GM12891 (cell line): ENCODE measurements at regions not wholly inside any gene's neighbourhood (a gene's known extent, or its start where the extent isn't known, plus 50 kb on each side); places are given as distances from the start of the nearest gene placed in this dataset.

Experiments used
- DNase-seq: peaks from one replicate; pipeline ENCODE4 v3.0.0; 2011; ENCODE audit warnings: low spot score; ENCODE audit not compliant: insufficient read length
- FAIRE-seq: peaks from 2 replicates; lab custom pipeline; 2011; peaks lifted over from hg19 to GRCh38; lab: Jason Lieb, UNC
- PAX5 ChIP-seq: IDR thresholded peaks from 2 replicates; pipeline ENCODE4 v1.6.1; 2011; ENCODE audit warnings: low read length, moderate library complexity, mild to moderate bottlenecking; ENCODE audit not compliant: insufficient read depth, severe bottlenecking
- POLR2A ChIP-seq: IDR thresholded peaks from 2 replicates; pipeline ENCODE4 v1.6.1; 2011; ENCODE audit warnings: low read depth, low read length, control low read depth
- POLR2AphosphoS5 ChIP-seq: IDR thresholded peaks from 2 replicates; pipeline ENCODE4 v1.6.1; 2011; ENCODE audit warnings: low read depth, low read length, control low read depth
- POU2F2 ChIP-seq: IDR thresholded peaks from 2 replicates; pipeline ENCODE4 v1.6.1; 2011; ENCODE audit warnings: low read depth, mild to moderate bottlenecking, control low read depth, low read length, moderate library complexity
- SPI1 ChIP-seq: IDR thresholded peaks from 2 replicates; pipeline ENCODE4 v1.6.1; 2011; ENCODE audit warnings: low read depth, low read length, control low read depth
- TAF1 ChIP-seq: IDR thresholded peaks from 2 replicates; pipeline ENCODE4 v1.6.1; 2011; ENCODE audit warnings: low read depth, low read length, control low read depth

- TF ChIP-seq POLR2A (no peak), POLR2AphosphoS5 (no peak), TAF1 (no peak), PAX5 (no peak), SPI1 (no peak), POU2F2 (no peak)
- FAIRE-seq = no peak
- no peak for DNase-seq
Measured at GRCh38 chr1:79594121-79594698, 587.7 kb upstream of the ADGRL4 start.

GRCh38 chr1:79592707-79593106, 586.2 kb upstream of the ADGRL4 start:
- DNase-seq (no peak), FAIRE-seq (no peak)
- TF ChIP-seq POLR2A (no peak), POLR2AphosphoS5 (no peak), TAF1 (no peak), POU2F2 (no peak), PAX5 (no peak), SPI1 (no peak)

- DNase-seq (no peak), FAIRE-seq (no peak)
- TF ChIP-seq POU2F2 (no peak), POLR2A (no peak)
Measured at GRCh38 chr1:79588719-79589118, 582.2 kb upstream of the ADGRL4 start.

- no peak for TF ChIP-seq PAX5
- no peak for TF ChIP-seq TAF1
- TF ChIP-seq POLR2AphosphoS5 = no peak
- no peak for TF ChIP-seq SPI1
- TF ChIP-seq POU2F2 = no peak
- no peak for TF ChIP-seq POLR2A
- DNase-seq (no peak), FAIRE-seq (no peak)
Measured at GRCh38 chr1:79587229-79587628, 580.7 kb upstream of the ADGRL4 start.

- FAIRE-seq (no peak), DNase-seq (no peak)
- TF ChIP-seq SPI1 (no peak), POLR2A (no peak), POLR2AphosphoS5 (no peak), TAF1 (no peak), PAX5 (no peak), POU2F2 (no peak)
Measured at GRCh38 chr1:79585801-79586200, 579.3 kb upstream of the ADGRL4 start.

GRCh38 chr1:79575424-79575823, 568.9 kb upstream of the ADGRL4 start:
- DNase-seq = no peak
- TF ChIP-seq POU2F2 (no peak), POLR2AphosphoS5 (no peak), POLR2A (no peak), PAX5 (no peak), SPI1 (no peak)
- FAIRE-seq = no peak

- DNase-seq = no peak
- TF ChIP-seq POLR2AphosphoS5 (no peak), POU2F2 (no peak)
- no peak for FAIRE-seq
Measured at GRCh38 chr1:79568411-79568810, 561.9 kb upstream of the ADGRL4 start.

GRCh38 chr1:79561521-79561978, 555.0 kb upstream of the ADGRL4 start:
- no peak for DNase-seq
- FAIRE-seq = no peak
- TF ChIP-seq PAX5 (no peak), POLR2AphosphoS5 (no peak)

- DNase-seq = no peak
- FAIRE-seq = no peak
- TF ChIP-seq POLR2A (no peak), TAF1 (no peak), PAX5 (no peak)
Measured at GRCh38 chr1:79556189-79556588, 549.7 kb upstream of the ADGRL4 start.

GRCh38 chr1:79554688-79555087, 548.2 kb upstream of the ADGRL4 start:
- FAIRE-seq = no peak
- DNase-seq = no peak
- TF ChIP-seq POLR2AphosphoS5 (no peak), POU2F2 (no peak), PAX5 (no peak), POLR2A (no peak), TAF1 (no peak), SPI1 (no peak)

GRCh38 chr1:79551321-79551720, 544.8 kb upstream of the ADGRL4 start:
- DNase-seq = no peak
- FAIRE-seq = no peak
- TF ChIP-seq PAX5 = no peak
